ENCODE measurements at regions not wholly inside any gene's neighbourhood (a gene's known extent, or its start where the extent isn't known, plus 50 kb on each side); places are given as distances from the start of the nearest gene placed in this dataset.

- TF ChIP-seq CTCF (IDR thresholded peaks at IDR 0.05) (no peak), EZH2 (IDR thresholded peaks at IDR 0.05) (no peak)
Observed at GRCh38 chrX:139044680-139045079, 333.2 kb upstream of the FGF13 start.
